H9 (cell line): ENCODE measurements at regions not wholly inside any gene's neighbourhood (a gene's known extent, or its start where the extent isn't known, plus 50 kb on each side); places are given as distances from the start of the nearest gene placed in this dataset.

Experiments used
- DNase-seq: peaks from one replicate; pipeline ENCODE4 v3.0.0-alpha.2; 2017
- H2AFZ ChIP-seq: one replicate; pipeline ENCODE4 v1.6.1; 2013; ENCODE audit warnings: mild to moderate bottlenecking, low read length, control low read depth, moderate library complexity
- H2AK5ac ChIP-seq: 2 replicates; pipeline ENCODE4 v1.6.1; 2013; ENCODE audit warnings: low read length, control low read depth, mixed read lengths; ENCODE audit not compliant: insufficient read length
- H2BK120ac ChIP-seq: one replicate; pipeline ENCODE4 v1.6.1; 2013; ENCODE audit warnings: low read depth, mild to moderate bottlenecking, low read length, control low read depth, inconsistent platforms; ENCODE audit not compliant: poor library complexity, severe bottlenecking
- H2BK12ac ChIP-seq: 2 replicates; pipeline ENCODE4 v1.6.1; 2013; ENCODE audit warnings: low read length, control low read depth, mixed read lengths, low read depth; ENCODE audit not compliant: insufficient read length
- H2BK15ac ChIP-seq: 2 replicates; pipeline ENCODE4 v1.6.1; 2013; ENCODE audit warnings: low read depth, low read length, control low read depth
- H2BK20ac ChIP-seq: one replicate; pipeline ENCODE4 v1.6.1; 2013; ENCODE audit warnings: low read depth, mild to moderate bottlenecking, low read length, control low read depth, inconsistent platforms; ENCODE audit not compliant: poor library complexity, severe bottlenecking
- H2BK5ac ChIP-seq: 2 replicates; pipeline ENCODE4 v1.6.1; 2013; ENCODE audit warnings: low read length, control low read depth, mixed read lengths; ENCODE audit not compliant: insufficient read length
- H3K14ac ChIP-seq: 2 replicates; pipeline ENCODE4 v1.6.1; 2013; ENCODE audit warnings: low read length, control low read depth; ENCODE audit not compliant: insufficient read depth
- H3K18ac ChIP-seq: 2 replicates; pipeline ENCODE4 v1.6.1; 2013; ENCODE audit warnings: low read depth, mild to moderate bottlenecking, mixed read lengths, low read length, control low read depth; ENCODE audit not compliant: insufficient read length
- H3K23ac ChIP-seq: 2 replicates; pipeline ENCODE4 v1.6.1; 2013; ENCODE audit warnings: low read length, control low read depth, mixed read lengths, low read depth; ENCODE audit not compliant: insufficient read length
- H3K23me2 ChIP-seq: 2 replicates; pipeline ENCODE4 v1.6.1; 2013; ENCODE audit warnings: low read depth, mild to moderate bottlenecking, mixed read lengths, low read length, control low read depth; ENCODE audit not compliant: insufficient read length, poor library complexity, severe bottlenecking
- H3K27ac ChIP-seq: 2 replicates; pipeline ENCODE4 v1.5.1; 2013; ENCODE audit warnings: low read length, control low read depth, mixed read lengths, low read depth; ENCODE audit not compliant: insufficient read length
- H3K27me3 ChIP-seq: 2 replicates; pipeline ENCODE4 v1.6.1; 2013; ENCODE audit warnings: low read length, control low read depth, inconsistent platforms; ENCODE audit not compliant: insufficient read depth
- H3K4ac ChIP-seq: 2 replicates; pipeline ENCODE4 v1.6.1; 2013; ENCODE audit warnings: low read depth, mild to moderate bottlenecking, control low read depth, inconsistent platforms, low read length, moderate library complexity
- H3K4me1 ChIP-seq: 2 replicates; pipeline ENCODE4 v1.6.1; 2013; ENCODE audit warnings: low read length, control low read depth, inconsistent platforms; ENCODE audit not compliant: insufficient read depth
- H3K4me2 ChIP-seq: 2 replicates; pipeline ENCODE4 v1.6.1; 2013; ENCODE audit warnings: low read length, control low read depth, mixed read lengths; ENCODE audit not compliant: insufficient read length, insufficient read depth
- H3K56ac ChIP-seq: 2 replicates; pipeline ENCODE4 v1.6.1; 2013; ENCODE audit warnings: low read depth, mild to moderate bottlenecking, mixed read lengths, low read length, control low read depth; ENCODE audit not compliant: insufficient read length
- H3K79me1 ChIP-seq: 2 replicates; pipeline ENCODE4 v1.6.1; 2013; ENCODE audit warnings: low read depth, mild to moderate bottlenecking, moderate library complexity, low read length, control low read depth, inconsistent platforms; ENCODE audit not compliant: insufficient read depth, poor library complexity, severe bottlenecking
- H3K79me2 ChIP-seq: 2 replicates; pipeline ENCODE4 v1.6.1; 2013; ENCODE audit warnings: low read length, control low read depth, inconsistent platforms; ENCODE audit not compliant: insufficient read depth
- H3K9ac ChIP-seq: 2 replicates; pipeline ENCODE4 v1.6.1; 2013; ENCODE audit warnings: low read length, control low read depth, mixed read lengths; ENCODE audit not compliant: insufficient read length; ENCODE audit errors: extremely low read depth
- H3K9me3 ChIP-seq: one replicate; pipeline ENCODE4 v1.6.1; 2013; ENCODE audit warnings: low read depth, low read length, inconsistent platforms; ENCODE audit not compliant: control insufficient read depth
- H3T11ph ChIP-seq: one replicate; pipeline ENCODE4 v1.6.1; 2013; ENCODE audit warnings: mild to moderate bottlenecking, low read length, control low read depth, inconsistent platforms
- H4K20me1 ChIP-seq: one replicate; pipeline ENCODE4 v1.6.1; 2013; ENCODE audit not compliant: control insufficient read depth, insufficient read length, insufficient read depth
- H4K5ac ChIP-seq: 2 replicates; pipeline ENCODE4 v1.6.1; 2013; ENCODE audit warnings: low read depth, mild to moderate bottlenecking, mixed read lengths, low read length, control low read depth; ENCODE audit not compliant: insufficient read length
- H4K8ac ChIP-seq: replicated peaks from 2 replicates; pipeline ENCODE4 v1.6.1; 2013; ENCODE audit warnings: low read length, control low read depth, mixed read lengths, low read depth; ENCODE audit not compliant: insufficient read length
- H4K91ac ChIP-seq: 2 replicates; pipeline ENCODE4 v1.6.1; 2013; ENCODE audit warnings: low read depth, mild to moderate bottlenecking, moderate library complexity, mixed read lengths, low read length, control low read depth; ENCODE audit not compliant: insufficient read length
- H3K27ac Mint-ChIP-seq, 3 experiments: 2 replicates in 2 of 3; 3 replicates in 1 of 3; pipeline ENCODE4 v1.8.0; 2020 to 2021; ENCODE audit warnings: mixed read lengths in 3 of 3, mild to moderate bottlenecking in 1 of 3, moderate library complexity in 1 of 3
- H3K27me3 Mint-ChIP-seq: 2 replicates; pipeline ENCODE4 v1.8.0; 2021; ENCODE audit warnings: low read depth, mild to moderate bottlenecking, moderate library complexity, mixed read lengths
- H3K36me3 Mint-ChIP-seq, 3 experiments: 2 replicates in 2 of 3; 3 replicates in 1 of 3; pipeline ENCODE4 v1.8.0; 2020 to 2021; ENCODE audit warnings: low read depth in 3 of 3, mixed read lengths in 3 of 3; ENCODE audit not compliant: insufficient read depth in 1 of 3
- H3K4me1 Mint-ChIP-seq, 2 experiments: 2 replicates each; pipeline ENCODE4 v1.8.0; 2020; ENCODE audit warnings: mixed read lengths in 2 of 2
- H3K4me3 Mint-ChIP-seq, 2 experiments: 2 replicates in 1 of 2; 3 replicates in 1 of 2; pipeline ENCODE4 v1.8.0; 2020 to 2021; ENCODE audit warnings: mild to moderate bottlenecking in 2 of 2, mixed read lengths in 2 of 2, moderate library complexity in 1 of 2
- H3K9me3 Mint-ChIP-seq, 2 experiments: 2 replicates in 1 of 2; 3 replicates in 1 of 2; pipeline ENCODE4 v1.8.0; 2020; ENCODE audit warnings: mild to moderate bottlenecking in 2 of 2, mixed read lengths in 2 of 2, moderate library complexity in 1 of 2
- WGBS: extraction: QIAGEN DNeasy Blood & Tissue Kit; methylation state at CpG from one replicate; pipeline ENCODE4 v1.1.7; 2013; ENCODE audit warnings: missing lambda C conversion rate, low lambda C conversion rate, mixed read lengths; ENCODE audit not compliant: insufficient read length; ENCODE audit errors: extremely low coverage; 5-methylcytosine and 5-hydroxymethylcytosine counted together
- TF ChIP-seq, protein P1 (sequence below): fragments of 200-600 bp; sonication (generic); conservative IDR thresholded peaks from 3 replicates; pipeline ENCODE4 v1.8.0; 2021; ENCODE audit warnings: antibody characterized with exemption, mild to moderate bottlenecking

DNA sequence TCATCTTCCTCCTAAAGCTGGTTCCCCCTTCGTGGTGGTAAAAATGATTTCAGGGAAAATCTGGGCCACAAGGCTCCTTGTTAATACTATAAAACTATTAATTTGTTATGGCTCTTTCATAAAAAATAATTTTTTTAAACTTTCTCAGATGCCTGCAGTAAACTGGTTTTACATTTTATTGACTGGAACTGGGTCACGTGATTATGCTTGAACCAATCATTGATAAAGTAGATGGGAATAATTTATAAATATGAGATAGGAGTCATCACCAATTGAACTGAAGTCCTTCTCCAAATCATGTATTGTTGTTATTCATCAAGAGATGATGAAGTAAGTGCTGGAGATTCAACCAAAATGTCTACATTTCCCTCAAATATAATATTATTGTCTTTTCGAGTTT lies 138.4 kb downstream of the SLC17A6 start:
- Histone ChIP-seq H3K27ac (no peak overlapping the region), H3K27me3 (no peaks in the 10 kb centered on the region), H3K9me3 (no peaks in the 10 kb centered on the region), H2BK20ac (no peak overlapping the region), H3K79me2 (no peaks in the 10 kb centered on the region), H2AFZ (no peak overlapping the region), H3K4me1 (no peaks in the 10 kb centered on the region), H3K56ac (no peak overlapping the region), H2BK12ac (no peak overlapping the region), H3K4ac (no peak overlapping the region), H2BK120ac (no peak overlapping the region), H3K14ac (no peak overlapping the region), H2BK5ac (no peak overlapping the region), H4K20me1 (no peaks in the 10 kb centered on the region), H3K23ac (no peak overlapping the region), H4K5ac (no peak overlapping the region), H3T11ph (no peak overlapping the region), H2BK15ac (no peak overlapping the region), H3K79me1 (no peaks in the 10 kb centered on the region), H2AK5ac (no peak overlapping the region), H3K18ac (no peak overlapping the region), H4K8ac (no peak overlapping the region), H4K91ac (no peak overlapping the region), H3K9ac (no peak overlapping the region), H3K4me2 (no peak overlapping the region), H3K23me2 (no peaks in the 10 kb centered on the region)
- H3K27ac Mint-ChIP-seq: no peak overlapping the region
- H3K27me3 Mint-ChIP-seq: no peaks in the 10 kb centered on the region; the same call in 1 of the 2 replicates
- no peak overlapping the region for H3K4me3 Mint-ChIP-seq
- DNase-seq: no peak
- no CpG with 5 or more reads among the region's 3 CpGs for WGBS
- no peaks in the 10 kb centered on the region for H3K36me3 Mint-ChIP-seq
- TF ChIP-seq, protein P1, sequence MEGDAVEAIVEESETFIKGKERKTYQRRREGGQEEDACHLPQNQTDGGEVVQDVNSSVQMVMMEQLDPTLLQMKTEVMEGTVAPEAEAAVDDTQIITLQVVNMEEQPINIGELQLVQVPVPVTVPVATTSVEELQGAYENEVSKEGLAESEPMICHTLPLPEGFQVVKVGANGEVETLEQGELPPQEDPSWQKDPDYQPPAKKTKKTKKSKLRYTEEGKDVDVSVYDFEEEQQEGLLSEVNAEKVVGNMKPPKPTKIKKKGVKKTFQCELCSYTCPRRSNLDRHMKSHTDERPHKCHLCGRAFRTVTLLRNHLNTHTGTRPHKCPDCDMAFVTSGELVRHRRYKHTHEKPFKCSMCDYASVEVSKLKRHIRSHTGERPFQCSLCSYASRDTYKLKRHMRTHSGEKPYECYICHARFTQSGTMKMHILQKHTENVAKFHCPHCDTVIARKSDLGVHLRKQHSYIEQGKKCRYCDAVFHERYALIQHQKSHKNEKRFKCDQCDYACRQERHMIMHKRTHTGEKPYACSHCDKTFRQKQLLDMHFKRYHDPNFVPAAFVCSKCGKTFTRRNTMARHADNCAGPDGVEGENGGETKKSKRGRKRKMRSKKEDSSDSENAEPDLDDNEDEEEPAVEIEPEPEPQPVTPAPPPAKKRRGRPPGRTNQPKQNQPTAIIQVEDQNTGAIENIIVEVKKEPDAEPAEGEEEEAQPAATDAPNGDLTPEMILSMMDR: no peak
- no peaks in the 10 kb centered on the region for H3K9me3 Mint-ChIP-seq
- H3K4me1 Mint-ChIP-seq: no peaks in the 10 kb centered on the region
